ENCODE measurements at regions not wholly inside any gene's neighbourhood (a gene's known extent, or its start where the extent isn't known, plus 50 kb on each side); places are given as distances from the start of the nearest gene placed in this dataset.

GRCh38 chr16:9645911-9646310 lies 536.3 kb downstream of the GRIN2A start:
- TF ChIP-seq CTCF (conservative IDR thresholded peaks at IDR 0.05; ENCODE audit: low read length) (no peak), EZH2phosphoT487 (IDR thresholded peaks at IDR 0.05; ENCODE audit: borderline replicate concordance) (no peak)
